Liver (tissue), 8 donors: ENCODE measurements at regions not wholly inside any gene's neighbourhood (a gene's known extent, or its start where the extent isn't known, plus 50 kb on each side); places are given as distances from the start of the nearest gene placed in this dataset.

Experiments
- DNase-seq: peaks from one replicate; pipeline ENCODE4 v3.0.0-alpha.2; 2017; ENCODE audit warnings: low spot score
- H3K27ac ChIP-seq, 2 donors: one replicate each; pipeline ENCODE4 v1.7.0; 2013; ENCODE audit warnings: inconsistent platforms in 2 of 2, low read length in 2 of 2, control low read depth in 1 of 2, low read depth in 1 of 2, mild to moderate bottlenecking in 1 of 2
- H3K27me3 ChIP-seq, 4 donors: one replicate each; pipeline versions ENCODE4 v1.6.1 to v1.7.0; 2013; ENCODE audit warnings: low read length in 3 of 4, inconsistent platforms in 1 of 4, mild to moderate bottlenecking in 1 of 4, moderate library complexity in 1 of 4; ENCODE audit not compliant: control insufficient read depth in 4 of 4, insufficient read depth in 4 of 4
- H3K36me3 ChIP-seq, 4 donors: one replicate each; pipeline versions ENCODE4 v1.6.1 to v1.7.0; 2013; ENCODE audit warnings: low read length in 3 of 4, mild to moderate bottlenecking in 3 of 4, low read depth in 1 of 4, moderate library complexity in 1 of 4; ENCODE audit not compliant: control insufficient read depth in 4 of 4, insufficient read depth in 3 of 4
- H3K4me1 ChIP-seq, 4 donors: one replicate each; pipeline versions ENCODE4 v1.6.1 to v1.7.0; 2013; ENCODE audit warnings: low read length in 3 of 4, mild to moderate bottlenecking in 3 of 4, moderate library complexity in 1 of 4; ENCODE audit not compliant: control insufficient read depth in 4 of 4, insufficient read depth in 4 of 4
- H3K4me3 ChIP-seq, 3 donors: one replicate each; pipeline versions ENCODE4 v1.6.1 to v1.7.0; 2013; ENCODE audit warnings: low read length in 3 of 3, control low read depth in 1 of 3, low read depth in 1 of 3, mild to moderate bottlenecking in 1 of 3
- H3K9ac ChIP-seq, 2 donors: one replicate each; pipeline ENCODE4 v1.7.0; 2013; ENCODE audit warnings: low read length in 2 of 2, mild to moderate bottlenecking in 2 of 2, moderate library complexity in 2 of 2, control low read depth in 1 of 2, low read depth in 1 of 2
- H3K9me3 ChIP-seq, 4 donors: one replicate each; pipeline versions ENCODE4 v1.6.1 to v1.7.0; 2013; ENCODE audit warnings: low read length in 3 of 4; ENCODE audit not compliant: control insufficient read depth in 4 of 4
- ATF3 ChIP-seq: IDR thresholded peaks from 2 replicates; pipeline ENCODE4 v1.6.1; 2016; ENCODE audit warnings: antibody characterized with exemption
- CTCF ChIP-seq: fragments of 150-350 bp; IDR thresholded peaks from 2 replicates; pipeline ENCODE4 v1.5.1; 2017; ENCODE audit warnings: improper control_type of control experiment, low read depth, low read length; ENCODE audit not compliant: missing input control
- FOXA2 ChIP-seq: IDR thresholded peaks from 2 replicates; pipeline ENCODE4 v1.6.1; 2016; ENCODE audit warnings: antibody characterized with exemption
- GABPA ChIP-seq, 2 donors: IDR thresholded peaks in 1 of 2; conservative IDR thresholded peaks in 1 of 2; 2 replicates each; pipeline ENCODE4 v1.6.1; 2016; ENCODE audit warnings: antibody characterized with exemption in 2 of 2, mild to moderate bottlenecking in 1 of 2, moderate library complexity in 1 of 2
- HNF4A ChIP-seq, 2 donors: conservative IDR thresholded peaks; 2 replicates each; pipeline ENCODE4 v1.6.1; 2016; ENCODE audit warnings: antibody characterized with exemption in 2 of 2, mild to moderate bottlenecking in 2 of 2
- HNF4G ChIP-seq: IDR thresholded peaks from 2 replicates; pipeline ENCODE4 v1.6.1; 2016; ENCODE audit warnings: antibody characterized with exemption
- JUND ChIP-seq, 2 donors: IDR thresholded peaks; 2 replicates each; pipeline ENCODE4 v1.6.1; 2016; ENCODE audit warnings: antibody characterized with exemption in 2 of 2
- MAX ChIP-seq: IDR thresholded peaks from 2 replicates; pipeline ENCODE4 v1.6.1; 2016; ENCODE audit warnings: antibody characterized with exemption
- NR2F2 ChIP-seq: IDR thresholded peaks from 2 replicates; pipeline ENCODE4 v1.6.1; 2016; ENCODE audit warnings: antibody characterized with exemption
- REST ChIP-seq: IDR thresholded peaks from 2 replicates; pipeline ENCODE4 v1.6.1; 2016; ENCODE audit warnings: antibody characterized with exemption, mild to moderate bottlenecking
- RXRA ChIP-seq, 2 donors: IDR thresholded peaks; 2 replicates each; pipeline ENCODE4 v1.6.1; 2017 to 2018; ENCODE audit warnings: antibody characterized with exemption in 2 of 2, mild to moderate bottlenecking in 1 of 2
- SP1 ChIP-seq: IDR thresholded peaks from 2 replicates; pipeline ENCODE4 v1.6.1; 2018; ENCODE audit warnings: antibody characterized with exemption, mild to moderate bottlenecking
- TAF1 ChIP-seq: conservative IDR thresholded peaks from 2 replicates; pipeline ENCODE4 v1.6.1; 2016; ENCODE audit warnings: antibody characterized with exemption, mild to moderate bottlenecking
- YY1 ChIP-seq: IDR thresholded peaks from 2 replicates; pipeline ENCODE4 v1.6.1; 2016; ENCODE audit warnings: antibody characterized with exemption, mild to moderate bottlenecking
- ZBTB33 ChIP-seq: IDR thresholded peaks from 2 replicates; pipeline ENCODE4 v1.6.1; 2016; ENCODE audit warnings: antibody characterized with exemption
- WGBS: extraction: QIAGEN DNeasy Blood & Tissue Kit; methylation state at CpG from one replicate; pipeline ENCODE4 v1.1.7; 2013; 5-methylcytosine and 5-hydroxymethylcytosine counted together
- donor health status: healthy.
- donor health status: healthy.
- donor health status: healthy.
- donor health status: healthy.
- donor health status: healthy.

GRCh38 chr15:66964791-66965190 is 100.6 kb upstream of the SMAD3 start:
- no peak for DNase-seq

More at GRCh38 chr15:66964791-66965190, 100.6 kb upstream of the SMAD3 start:
- no peak overlapping the region for H3K9ac ChIP-seq
- H3K9me3 ChIP-seq = no peaks in the 10 kb centered on the region
- H3K27ac ChIP-seq = no peak overlapping the region
- WGBS = 89% methylated on average over 9 of the region's 9 CpGs
- H3K27me3 ChIP-seq = no peaks in the 10 kb centered on the region
- no peak overlapping the region for H3K4me3 ChIP-seq
- TF ChIP-seq CTCF (no peak), ZBTB33 (no peak), YY1 (no peak), REST (no peak), JUND (IDR thresholded peaks at IDR 0.05) (no peak), FOXA2 (no peak), TAF1 (no peak), SP1 (no peak), RXRA (IDR thresholded peaks at IDR 0.05) (no peak), NR2F2 (no peak), HNF4A (conservative IDR thresholded peaks at IDR 0.05) (no peak), ATF3 (no peak), HNF4G (no peak), GABPA (IDR thresholded peaks at IDR 0.05 in 1 of 2, conservative IDR thresholded peaks at IDR 0.05 in 1 of 2) (no peak), MAX (no peak)
- H3K36me3 ChIP-seq = no peaks in the 10 kb centered on the region
- no peaks in the 10 kb centered on the region for H3K4me1 ChIP-seq
